Neural cell (in vitro differentiated cells): ENCODE measurements at regions not wholly inside any gene's neighbourhood (a gene's known extent, or its start where the extent isn't known, plus 50 kb on each side); places are given as distances from the start of the nearest gene placed in this dataset.

ENCODE experiments used
- CTCF ChIP-seq: fragments of 450-650 bp; IDR thresholded peaks from 2 replicates; pipeline ENCODE4 v1.5.1; 2014; ENCODE audit warnings: antibody characterized with exemption, mild to moderate bottlenecking, moderate library complexity; ENCODE audit not compliant: poor library complexity, severe bottlenecking
- EZH2 ChIP-seq: fragments of 200-600, 300-800 bp; shearing (Covaris generic), sonication (generic); IDR thresholded peaks from 2 replicates; pipeline ENCODE4 v1.6.1; 2014; ENCODE audit warnings: antibody characterized with exemption, low read length, borderline replicate concordance, mild to moderate bottlenecking; ENCODE audit not compliant: insufficient read depth, poor library complexity, severe bottlenecking
- MXI1 ChIP-seq: fragments of 450-650 bp; conservative IDR thresholded peaks from 2 replicates; pipeline ENCODE4 v1.6.1; 2014; ENCODE audit warnings: antibody characterized with exemption, mild to moderate bottlenecking; ENCODE audit not compliant: poor library complexity, severe bottlenecking
- POLR2AphosphoS5 ChIP-seq: IDR thresholded peaks from 2 replicates; pipeline ENCODE4 v1.6.1; 2012
- TAF1 ChIP-seq: IDR thresholded peaks from 2 replicates; pipeline ENCODE4 v1.6.1; 2012; ENCODE audit warnings: low read depth

GRCh38 chr2:362924-363323 is 75.0 kb upstream of the ALKAL2 start:
- TF ChIP-seq CTCF: no peak
- TF ChIP-seq MXI1: no peak
- no peak for TF ChIP-seq TAF1
- TF ChIP-seq EZH2: no peak
- no peak for TF ChIP-seq POLR2AphosphoS5
